Head of caudate nucleus (tissue), 42 donors: ENCODE measurements at regions not wholly inside any gene's neighbourhood (a gene's known extent, or its start where the extent isn't known, plus 50 kb on each side); places are given as distances from the start of the nearest gene placed in this dataset.

Experiments
- DNase-seq, 42 donors: peaks; one replicate each; pipeline versions ENCODE4 v3.0.0 to v3.0.0-alpha.2; 2020 to 2021; ENCODE audit warnings: mixed read lengths in 7 of 42
- intact Hi-C: fragments of 100-400 bp; cut with DNase I; formaldehyde crosslinking; loops from one replicate; pipeline ENCODE4 v1.15.0; 2022

GRCh38 chr13:59532405-59532804 lies 631.3 kb downstream of the DIAPH3 start:
- DNase-seq, result no peak
- intact Hi-C loops, result no loop called here

GRCh38 chr13:59533561-59534555 lies 629.9 kb downstream of the DIAPH3 start:
- intact Hi-C loops, result no loop called here
- no peak for DNase-seq

- intact Hi-C loops, result no loop called here
- DNase-seq, result no peak
Measured at GRCh38 chr13:59534806-59535205, 628.9 kb downstream of the DIAPH3 start.

GRCh38 chr13:59537500-59537899 lies 626.2 kb downstream of the DIAPH3 start:
- DNase-seq, result no peak
- intact Hi-C loops, result no loop called here

GRCh38 chr13:59538512-59538911 lies 625.2 kb downstream of the DIAPH3 start:
- no peak for DNase-seq
- intact Hi-C loops, result no loop called here

- no peak for DNase-seq
- intact Hi-C loops, result no loop called here
Measured at GRCh38 chr13:59542303-59542702, 621.4 kb downstream of the DIAPH3 start.

GRCh38 chr13:59543418-59543817 lies 620.3 kb downstream of the DIAPH3 start:
- DNase-seq, result no peak

GRCh38 chr13:59545007-59545406 lies 618.7 kb downstream of the DIAPH3 start:
- intact Hi-C loops, result no loop called here
- DNase-seq, result no peak

More at GRCh38 chr13:59543418-59543817, 620.3 kb downstream of the DIAPH3 start:
- intact Hi-C loops, result no loop called here

GRCh38 chr13:59546178-59546577 lies 617.5 kb downstream of the DIAPH3 start:
- DNase-seq, result no peak
- intact Hi-C loops, result no loop called here

- DNase-seq, result no peak
- intact Hi-C loops, result no loop called here
Measured at GRCh38 chr13:59547950-59548349, 615.8 kb downstream of the DIAPH3 start.

GRCh38 chr13:59562924-59563323 lies 600.8 kb downstream of the DIAPH3 start:
- DNase-seq, result no peak
- intact Hi-C loops, result no loop called here

GRCh38 chr13:59566561-59566960 lies 597.2 kb downstream of the DIAPH3 start:
- no peak for DNase-seq
- intact Hi-C loops, result no loop called here

- intact Hi-C loops, result no loop called here
- no peak for DNase-seq
Measured at GRCh38 chr13:59568306-59568705, 595.4 kb downstream of the DIAPH3 start.

GRCh38 chr13:59570204-59570603 lies 593.5 kb downstream of the DIAPH3 start:
- DNase-seq, result no peak
- intact Hi-C loops, result no loop called here

- DNase-seq, result no peak
- intact Hi-C loops, result no loop called here
Measured at GRCh38 chr13:59584101-59584500, 579.6 kb downstream of the DIAPH3 start.

- intact Hi-C loops, result no loop called here
- no peak for DNase-seq
Measured at GRCh38 chr13:59584761-59585670, 578.7 kb downstream of the DIAPH3 start.

- intact Hi-C loops, result no loop called here
Measured at GRCh38 chr13:59587030-59587429, 576.7 kb downstream of the DIAPH3 start.

GRCh38 chr13:59587971-59588716 lies 575.6 kb downstream of the DIAPH3 start:
- DNase-seq, result no peak
- intact Hi-C loops, result no loop called here

More at GRCh38 chr13:59587030-59587429, 576.7 kb downstream of the DIAPH3 start:
- DNase-seq, result no peak

GRCh38 chr13:59588717-59589067 lies 575.0 kb downstream of the DIAPH3 start:
- intact Hi-C loops, result no loop called here
- DNase-seq, result no peak
